GM18508 (cell line): ENCODE measurements at regions not wholly inside any gene's neighbourhood (a gene's known extent, or its start where the extent isn't known, plus 50 kb on each side); places are given as distances from the start of the nearest gene placed in this dataset.
"Not testable (repeated sequence)": the region's sequence is repeated elsewhere in the genome, so short reads cannot be mapped to it uniquely, and the experiment has no call there.

Experiments used
- ATAC-seq: cut with Tn5 transposase; IDR thresholded peaks from one replicate; pipeline ENCODE4 v1.9.1; 2021; ENCODE audit warnings: moderate number of reproducible peaks; ENCODE audit not compliant: insufficient read depth, unreplicated experiment

DNA sequence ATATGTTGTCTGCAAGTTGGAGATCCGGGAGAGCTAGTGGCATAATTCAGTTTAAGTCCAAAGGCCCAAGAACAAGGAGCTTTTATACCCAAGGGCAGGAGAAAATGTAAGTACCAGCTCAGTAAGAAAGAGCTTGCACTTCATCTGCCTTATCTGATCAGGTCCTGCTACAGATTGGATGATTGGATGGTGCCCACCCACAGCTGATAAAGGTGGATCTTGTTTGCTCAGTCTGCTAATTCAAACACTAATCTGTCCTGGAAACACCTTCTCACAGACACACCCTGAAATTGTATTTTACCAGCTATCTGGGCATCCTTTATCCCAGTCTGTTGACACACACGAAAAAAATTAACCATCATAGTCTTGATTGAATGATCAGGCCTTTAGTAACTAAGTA, 230.7 kb upstream of the SLC16A7 start:
- no peak for ATAC-seq

DNA sequence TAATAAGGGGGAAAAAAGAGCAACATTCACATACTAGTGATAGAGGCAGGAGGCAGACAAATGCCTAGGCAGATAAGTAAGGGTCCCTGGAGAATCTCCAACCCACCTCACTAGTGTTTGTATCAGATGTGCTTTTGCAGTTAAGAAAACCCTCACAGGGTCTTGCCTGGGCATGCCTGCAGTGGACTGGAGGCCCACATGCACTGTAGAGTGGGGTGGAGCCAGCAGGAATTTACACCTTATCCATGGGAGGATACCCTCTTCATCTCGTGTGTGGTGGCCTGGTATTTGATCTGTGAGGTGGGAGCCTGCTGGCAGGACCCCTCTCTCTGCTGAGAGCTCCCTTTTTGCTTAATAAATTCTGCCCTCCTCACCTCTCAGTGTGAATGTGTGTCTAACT, 238.0 kb upstream of the SLC16A7 start:
- ATAC-seq: no peak

DNA sequence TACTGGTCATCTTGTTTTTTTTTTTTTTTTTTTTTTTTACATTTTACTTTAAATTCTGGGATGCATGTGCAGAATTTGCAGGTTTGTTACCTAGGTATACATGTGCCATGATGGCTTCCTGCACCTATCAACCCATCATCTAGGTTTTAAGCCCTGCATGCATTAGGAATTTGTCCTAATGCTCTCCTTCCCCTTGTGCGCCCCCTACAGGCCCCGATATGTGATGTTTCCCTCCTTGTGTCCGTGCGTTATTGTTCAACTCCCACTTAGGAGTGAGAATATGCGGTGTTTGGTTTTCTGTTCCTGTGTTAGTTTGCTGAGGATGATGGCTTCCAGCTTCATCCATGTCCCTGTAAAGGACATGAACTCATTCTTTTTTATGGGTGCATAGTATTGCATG, 249.6 kb upstream of the SLC16A7 start:
- not testable (repeated sequence) for ATAC-seq

DNA sequence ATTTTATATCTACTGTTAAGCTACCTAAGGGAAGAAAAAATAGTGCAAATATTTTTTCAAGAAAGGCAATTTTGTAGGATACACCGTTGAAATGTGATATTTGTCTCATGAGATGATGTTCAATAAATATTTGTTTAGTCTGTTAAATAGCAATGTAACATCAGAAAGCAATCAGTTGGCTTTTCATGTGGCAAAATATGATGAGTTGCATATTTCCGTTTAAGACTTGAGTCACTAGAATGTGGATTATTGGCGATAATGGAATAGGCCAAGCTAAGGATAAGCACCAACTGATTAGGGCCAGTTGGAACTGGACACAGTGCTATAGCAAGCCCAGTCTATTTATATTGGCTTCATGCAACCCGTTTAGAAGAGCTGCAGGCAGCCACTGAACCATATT, 250.4 kb upstream of the SLC16A7 start:
- ATAC-seq: no peak

DNA sequence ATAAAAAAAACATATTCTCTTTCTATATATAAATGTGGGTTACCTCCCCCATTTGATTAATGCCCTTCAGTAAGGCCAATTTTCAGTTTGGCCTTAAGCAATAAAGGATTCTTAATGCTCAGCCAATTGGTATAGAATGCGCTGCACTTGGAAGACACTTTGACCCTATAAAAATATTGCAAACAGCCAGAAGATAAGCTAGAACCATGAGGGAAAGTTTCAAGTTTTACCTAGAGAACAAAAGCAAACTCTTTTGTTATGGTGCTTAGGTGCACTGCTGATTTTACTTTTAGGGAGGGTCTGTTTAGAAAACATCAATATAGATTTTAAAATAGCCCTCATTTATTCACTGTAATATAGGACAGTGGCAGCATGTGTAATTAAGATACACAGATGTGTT, 251.6 kb upstream of the SLC16A7 start:
- ATAC-seq: no peak

DNA sequence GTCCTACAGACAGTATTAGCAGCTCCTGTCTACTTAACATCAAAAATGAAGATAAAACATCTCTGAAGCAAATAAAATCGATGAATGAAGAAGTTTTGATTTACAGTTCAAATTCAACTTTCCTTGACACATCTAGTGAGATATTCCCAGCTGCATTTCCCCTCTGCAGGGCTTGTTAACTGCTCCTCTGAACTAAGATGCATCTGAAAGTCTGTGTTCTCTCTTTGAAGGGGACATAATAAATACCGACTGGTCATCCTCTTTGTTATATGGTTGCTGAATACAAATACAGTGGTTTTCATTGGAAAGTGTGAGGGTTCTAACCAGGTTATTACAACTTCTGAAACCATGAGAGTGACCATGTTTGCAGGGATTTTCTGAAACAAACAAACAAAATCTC, 266.4 kb upstream of the SLC16A7 start:
- no peak for ATAC-seq

DNA sequence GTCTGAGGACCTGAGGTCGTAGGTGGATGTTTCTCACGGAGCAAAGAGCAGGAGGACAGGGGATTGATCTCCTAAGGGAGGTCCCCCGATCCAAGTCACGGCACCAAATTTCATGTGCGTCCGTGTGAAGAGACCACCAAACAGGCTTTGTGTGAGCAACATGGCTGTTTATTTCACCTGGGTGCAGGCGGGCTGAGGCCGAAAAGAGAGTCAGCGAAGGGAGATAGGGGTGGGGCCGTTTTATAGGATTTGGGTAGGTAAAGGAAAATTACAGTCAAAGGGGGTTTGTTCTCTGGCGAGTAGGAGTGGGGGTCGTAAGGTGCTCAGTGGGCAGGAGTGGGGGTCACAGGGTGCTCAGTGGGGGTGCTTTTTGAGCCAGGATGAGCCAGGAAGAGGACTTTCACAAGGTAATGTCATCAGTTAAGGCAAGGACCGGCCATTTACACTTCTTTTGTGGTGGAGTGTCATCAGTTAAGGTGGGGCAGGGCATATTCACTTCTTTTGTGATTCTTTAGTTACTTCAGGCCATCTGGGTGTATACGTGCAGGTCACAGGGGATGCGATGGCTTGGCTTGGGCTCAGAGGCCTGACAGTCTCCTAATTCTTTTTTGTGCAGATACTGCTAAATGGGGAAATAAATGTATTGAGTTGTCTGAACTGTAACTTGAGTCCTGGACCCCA, 267.3 kb upstream of the SLC16A7 start:
- ATAC-seq: not testable (repeated sequence)

DNA sequence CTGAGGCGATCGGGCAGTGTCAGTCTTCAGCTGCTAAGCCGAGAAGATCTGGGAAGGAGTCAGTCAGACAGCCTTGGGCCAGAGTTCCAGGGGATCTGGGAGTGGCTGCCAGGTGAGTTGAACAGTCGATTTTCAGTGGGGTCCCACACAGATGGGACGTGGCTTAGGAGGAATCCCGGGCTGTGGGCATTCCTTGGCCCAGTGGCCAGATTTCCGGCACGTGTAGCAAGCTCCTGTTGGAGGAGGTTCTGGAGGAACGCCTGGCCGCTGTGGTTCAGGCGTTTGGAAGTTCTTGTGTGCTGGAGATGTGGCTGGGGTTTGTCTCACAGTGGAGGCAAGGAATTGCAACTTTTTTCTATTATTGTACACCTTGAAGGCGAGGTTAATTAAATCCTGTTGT, 269.4 kb upstream of the SLC16A7 start:
- not testable (repeated sequence) for ATAC-seq

DNA sequence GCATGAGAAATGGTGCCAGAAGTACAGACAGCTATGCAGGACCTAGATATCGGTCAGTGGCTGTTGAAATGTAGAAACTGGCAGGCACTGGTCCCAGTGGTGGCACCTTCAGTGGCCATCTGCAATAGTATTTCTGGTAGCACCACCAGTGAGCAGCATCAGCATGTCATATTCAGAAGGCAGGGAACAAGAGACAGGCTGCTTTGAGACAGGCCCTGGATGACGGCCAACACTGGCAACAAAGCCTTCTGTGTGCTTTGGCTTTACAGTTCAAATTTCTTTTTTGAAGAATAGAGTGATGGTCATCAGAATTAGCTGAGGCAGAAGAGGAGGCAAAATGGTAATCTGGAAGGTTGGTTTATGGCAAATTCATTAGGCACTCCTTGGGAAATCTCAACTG, 273.4 kb upstream of the SLC16A7 start:
- ATAC-seq: no peak

DNA sequence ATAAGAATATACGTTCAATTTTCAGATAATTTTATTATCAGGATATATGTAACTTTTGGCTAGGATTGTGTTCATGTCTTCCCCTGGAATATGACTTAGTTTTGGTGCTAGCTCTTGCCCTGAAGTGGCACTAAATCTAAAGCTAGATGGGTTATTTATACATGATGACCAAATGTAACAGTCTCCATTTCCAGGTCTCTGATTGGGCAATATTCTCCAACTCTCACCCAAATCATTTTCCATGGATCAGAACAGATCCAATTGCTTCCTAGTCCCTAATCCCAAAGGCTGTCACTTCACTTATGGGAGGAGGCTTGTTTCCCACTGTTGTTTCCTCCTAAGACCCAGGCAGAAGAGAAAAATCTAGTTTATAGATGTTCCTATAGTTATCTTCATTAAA, 274.6 kb upstream of the SLC16A7 start:
- no peak for ATAC-seq

DNA sequence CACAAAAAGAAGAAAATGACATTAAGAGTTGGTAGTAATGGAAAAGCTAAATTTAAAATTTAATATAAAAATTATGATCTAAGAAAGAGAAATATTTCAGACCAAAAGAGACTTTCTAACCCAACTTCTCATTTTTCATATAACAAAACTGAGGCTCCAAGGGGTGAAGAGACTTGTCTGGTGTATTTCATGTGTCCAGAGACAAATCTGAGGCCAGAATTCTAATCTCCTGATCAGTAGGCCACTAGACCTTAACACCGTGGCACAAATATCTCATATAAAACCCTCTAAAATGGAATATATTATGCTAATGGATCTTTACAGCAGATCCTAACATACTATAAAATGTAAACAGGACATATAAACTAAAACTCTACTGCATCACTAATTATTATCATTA, 275.7 kb upstream of the SLC16A7 start:
- ATAC-seq: no peak

DNA sequence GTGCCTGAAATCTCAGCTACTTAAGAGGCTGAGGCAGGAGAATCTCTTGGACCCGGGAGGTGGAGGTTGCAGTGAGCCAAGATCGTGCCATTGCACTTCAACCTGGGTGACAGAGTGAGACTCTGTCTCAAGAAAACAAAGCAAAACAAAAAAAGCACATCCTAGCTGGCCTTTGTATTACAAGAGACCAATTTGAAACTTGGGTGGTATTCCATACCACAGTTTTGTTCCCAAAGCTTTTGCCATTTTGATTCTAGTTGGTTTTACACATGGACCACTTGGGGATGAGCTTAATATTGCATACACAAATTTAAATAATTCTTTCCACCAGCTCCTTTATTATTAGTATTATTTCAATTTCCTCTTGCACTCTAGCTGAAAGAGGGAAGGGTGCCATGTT, 276.9 kb upstream of the SLC16A7 start:
- no peak for ATAC-seq

DNA sequence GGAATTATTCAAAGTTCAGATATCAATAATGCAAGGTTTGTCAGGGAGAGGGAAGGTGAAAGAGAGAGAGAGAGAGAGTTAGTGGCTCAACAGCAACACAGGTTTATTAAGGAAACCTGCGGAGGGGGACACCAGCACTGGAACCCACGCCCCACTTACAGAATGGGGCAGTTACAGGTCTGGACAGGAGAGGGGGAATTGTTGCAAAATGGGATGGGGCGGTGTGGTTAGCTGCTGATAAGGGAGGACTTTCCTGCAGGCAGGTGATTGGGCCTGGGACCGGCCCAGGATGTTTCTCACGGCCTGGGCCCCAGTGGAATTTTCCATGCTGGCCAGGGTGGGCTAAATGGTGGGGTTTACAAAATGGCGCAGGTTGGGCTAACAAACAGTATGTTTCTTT, 278.2 kb upstream of the SLC16A7 start:
- no peak for ATAC-seq

DNA sequence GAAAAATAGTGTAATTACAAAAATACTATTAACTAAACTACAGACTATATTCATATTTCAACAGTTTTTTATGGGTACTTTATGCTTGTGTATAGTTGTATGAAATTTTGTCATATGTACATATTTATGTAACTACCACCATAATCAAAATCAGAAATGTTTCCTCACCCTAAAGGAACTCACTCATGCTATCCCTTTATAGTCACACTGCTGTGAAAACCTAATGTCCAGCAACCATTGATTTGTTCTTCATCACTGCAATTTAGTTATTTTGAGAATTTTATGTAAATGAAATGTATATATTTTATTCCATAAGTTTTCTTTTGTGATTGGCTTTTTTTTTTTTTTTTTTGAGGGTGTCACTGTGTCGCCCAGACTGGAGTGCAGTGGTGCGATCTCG, 278.9 kb upstream of the SLC16A7 start:
- ATAC-seq: no peak

DNA sequence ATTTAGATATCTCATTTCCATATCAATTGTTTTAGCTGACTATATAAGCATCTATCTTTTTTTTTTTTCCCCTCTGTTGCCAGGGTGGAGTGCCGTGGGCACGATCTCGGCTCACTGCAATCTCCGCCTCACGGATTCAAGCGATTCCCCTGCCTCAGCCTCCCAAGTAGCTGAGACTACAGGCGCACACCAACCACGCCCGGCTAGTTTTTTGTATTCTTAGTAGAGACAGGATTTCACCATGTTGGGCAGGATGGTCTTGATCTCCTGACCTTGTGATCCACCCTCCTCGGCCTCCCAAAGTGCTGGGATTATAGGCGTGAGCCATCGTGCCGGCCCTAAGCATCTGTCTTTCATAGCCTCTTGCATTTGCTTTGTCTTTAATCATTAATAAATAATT, 279.5 kb upstream of the SLC16A7 start:
- ATAC-seq: not testable (repeated sequence)

DNA sequence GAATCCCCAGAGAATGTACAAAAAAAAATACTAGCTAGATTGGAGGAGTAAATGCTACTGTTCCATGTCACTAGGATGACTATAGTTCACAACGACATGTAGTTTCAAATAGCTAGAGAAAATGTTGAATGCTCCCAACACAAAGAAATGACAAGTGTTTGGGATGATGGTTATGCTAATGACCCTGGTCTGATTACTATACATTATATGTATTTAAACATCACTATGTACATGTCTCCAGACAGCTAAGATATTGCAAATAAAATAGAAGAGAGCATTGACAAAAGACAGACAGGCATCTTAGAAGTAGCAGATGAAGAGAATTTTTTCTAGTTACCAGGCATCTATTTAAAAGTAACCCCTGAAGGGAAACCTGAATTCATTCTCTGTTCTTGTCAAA, 281.6 kb upstream of the SLC16A7 start:
- no peak for ATAC-seq

DNA sequence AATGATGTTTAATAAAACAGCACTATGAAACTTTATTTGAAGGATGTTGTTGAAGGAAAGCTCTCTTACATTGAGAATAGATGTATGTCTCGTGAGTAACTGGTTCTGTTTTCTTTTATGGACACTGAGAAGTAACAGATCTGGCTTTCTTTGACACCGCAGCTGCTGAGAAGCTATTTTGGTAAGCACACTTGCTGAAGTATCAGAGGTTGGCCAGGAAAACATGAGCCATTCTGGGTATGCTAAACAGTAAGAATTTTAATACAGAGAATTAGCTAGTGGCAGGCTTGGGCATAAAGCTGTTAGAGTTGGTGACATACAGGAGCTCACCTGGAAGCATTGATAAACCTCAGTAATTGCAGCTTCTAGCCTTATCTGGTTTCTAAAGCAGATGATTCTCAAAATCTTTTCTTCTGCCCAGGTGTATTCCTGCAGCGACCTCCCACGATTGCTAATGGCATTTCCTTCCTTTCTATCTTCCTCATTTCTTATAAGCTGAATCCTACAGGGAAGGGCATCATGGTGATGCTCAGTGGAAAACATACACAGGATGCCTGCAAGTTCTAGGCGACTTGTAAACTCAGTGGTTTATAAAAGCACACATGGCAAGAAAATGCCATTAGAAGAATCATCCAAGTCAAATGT, 291.6 kb upstream of the SLC16A7 start:
- ATAC-seq: no peak

DNA sequence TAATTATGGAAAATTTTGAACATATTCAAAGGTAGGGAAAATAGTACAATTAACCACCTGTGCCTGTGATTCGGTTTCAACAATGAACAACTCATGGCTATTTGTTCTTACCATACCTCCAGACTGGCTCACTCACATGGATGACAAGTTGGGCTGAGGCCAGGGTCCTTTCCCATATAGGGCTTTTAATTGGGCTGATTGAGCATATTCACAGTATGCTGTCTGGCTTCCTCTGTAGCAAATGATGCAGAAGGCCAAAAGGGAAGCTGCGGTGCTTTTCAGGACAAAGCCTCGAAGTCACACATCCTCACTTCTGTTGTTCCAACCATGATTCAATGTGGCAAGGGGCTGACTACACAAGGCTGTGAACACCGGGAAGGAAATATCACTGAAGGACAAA, 297.5 kb upstream of the SLC16A7 start:
- no peak for ATAC-seq

DNA sequence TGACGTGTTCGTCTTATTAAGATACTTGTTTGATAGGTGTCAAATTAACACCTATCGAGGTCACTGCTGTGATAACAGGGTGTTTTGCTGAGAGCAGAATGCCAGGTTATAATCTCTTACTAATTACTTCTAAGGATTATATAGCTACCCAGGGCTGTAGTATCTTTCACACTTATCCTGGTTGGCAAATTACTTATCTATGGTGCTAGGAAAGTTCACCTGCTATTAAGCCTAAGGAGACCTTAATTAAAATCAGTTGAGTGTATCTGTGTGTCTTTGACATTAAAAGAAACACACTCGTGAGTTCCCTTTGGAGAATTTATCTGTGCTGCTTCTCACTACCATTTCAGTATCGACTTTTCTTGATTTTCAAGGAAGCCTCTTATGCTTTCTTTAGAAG, 301.6 kb upstream of the SLC16A7 start:
- no peak for ATAC-seq

DNA sequence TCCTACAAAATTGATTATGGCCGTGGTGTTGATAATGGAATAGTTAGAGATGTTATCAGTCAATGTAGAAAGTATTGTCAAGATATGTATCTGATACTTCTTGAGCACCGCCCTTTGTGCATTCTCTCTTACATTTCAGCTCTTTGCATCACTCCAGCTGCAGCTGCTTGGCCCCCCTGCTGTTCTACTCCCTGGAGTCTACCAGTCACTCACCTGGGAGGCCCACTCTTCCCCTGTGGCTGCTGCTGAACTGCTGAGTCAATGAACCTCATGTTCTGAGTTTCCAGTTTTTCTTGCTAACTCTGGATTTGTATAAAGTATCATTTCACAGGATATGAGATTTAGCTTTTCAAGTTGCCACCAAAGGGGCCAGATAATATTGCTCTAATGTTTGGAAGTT, 312.8 kb upstream of the SLC16A7 start:
- no peak for ATAC-seq

DNA sequence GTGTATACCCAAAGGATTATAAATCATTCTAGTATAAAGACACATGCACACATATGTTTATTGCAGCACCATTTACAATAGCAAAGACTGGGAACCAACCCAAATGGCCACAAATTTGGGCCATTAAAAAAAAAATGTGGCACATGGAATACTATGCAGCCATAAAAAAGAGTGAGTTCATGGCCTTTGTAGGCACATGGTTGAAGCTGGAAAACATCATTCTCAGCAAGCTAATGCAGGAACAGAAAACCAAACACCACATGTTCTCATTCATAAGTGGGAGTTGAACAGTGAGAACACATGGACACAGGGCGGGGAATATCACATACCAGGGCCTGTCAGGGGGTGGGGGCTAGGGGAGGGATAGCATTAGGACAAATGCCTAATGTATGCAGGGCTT, 322.3 kb upstream of the SLC16A7 start:
- ATAC-seq: not testable (repeated sequence)

DNA sequence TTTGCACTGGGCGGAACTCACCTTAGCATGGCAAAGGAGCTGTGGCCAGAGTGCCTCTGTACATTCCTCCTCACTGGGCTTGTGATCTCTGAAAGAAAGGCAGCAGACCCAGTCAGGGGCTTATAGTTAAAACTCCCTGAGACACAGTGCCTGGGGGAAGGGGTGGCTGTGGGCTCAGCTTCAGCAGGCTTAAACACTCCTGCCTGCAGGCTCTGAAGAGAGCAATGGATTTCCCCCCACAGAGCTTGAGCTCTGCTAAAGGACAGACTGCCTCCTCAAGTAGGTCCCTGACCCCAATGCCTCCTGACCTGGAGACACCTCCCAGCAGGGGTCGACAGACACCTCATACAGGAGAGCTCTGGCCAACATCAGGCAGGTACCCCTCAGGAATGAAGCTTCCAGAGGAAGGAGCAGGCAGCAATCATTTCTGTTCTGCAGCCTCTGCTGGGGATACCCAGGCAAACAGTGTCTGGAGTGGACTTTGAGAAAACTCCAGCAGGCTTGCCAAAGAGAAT, 327.5 kb upstream of the SLC16A7 start:
- no peak for ATAC-seq
